Stimulated activated CD4-positive, alpha-beta T cell treated with anti-CD3 and anti-CD28 coated beads, Interleukin-4, amount 100 ng/mL, for 4 hours (primary cell): ENCODE measurements at regions not wholly inside any gene's neighbourhood (a gene's known extent, or its start where the extent isn't known, plus 50 kb on each side); places are given as distances from the start of the nearest gene placed in this dataset.

ENCODE experiments used
- DNase-seq, 2 experiments: peaks; one replicate each; pipeline ENCODE4 v3.0.0-alpha.2; 2020

DNA sequence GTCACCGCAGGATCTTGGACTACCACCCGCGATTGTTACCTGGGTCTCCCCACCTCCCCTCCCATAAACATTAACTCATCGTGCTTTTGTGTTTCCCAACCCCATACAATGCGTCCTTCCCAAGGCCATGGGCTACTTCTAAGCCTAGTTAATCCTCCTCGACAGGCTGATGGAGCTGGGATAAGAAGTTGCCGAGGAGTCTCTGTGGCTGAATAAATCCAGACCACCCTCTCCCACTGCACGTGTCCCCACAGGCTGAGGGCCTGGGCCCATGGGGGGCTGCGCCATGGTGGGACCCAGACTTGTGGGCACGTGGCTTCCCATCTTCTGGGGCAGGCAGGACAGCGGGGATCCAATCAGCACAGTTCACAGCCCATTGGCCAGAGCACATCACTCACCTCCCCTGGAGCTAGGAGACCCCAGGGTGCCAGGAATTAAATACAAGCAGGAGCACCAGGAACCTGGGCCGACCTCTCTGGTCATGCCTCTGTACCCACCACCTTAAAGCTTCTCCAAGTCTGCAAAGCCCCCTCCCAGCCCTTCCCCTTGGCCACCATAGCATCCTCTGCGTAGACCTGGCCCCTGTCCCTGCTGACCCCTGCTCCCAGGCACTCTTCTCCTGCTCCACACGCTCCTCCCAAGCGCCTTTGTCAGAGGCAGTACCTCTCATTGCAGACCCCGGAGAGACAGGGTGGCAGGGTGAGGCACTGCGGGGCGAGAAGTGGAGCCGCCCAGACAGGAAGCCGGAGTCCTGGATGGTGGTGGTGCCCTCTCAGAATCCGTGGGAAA, 51.0 kb upstream of the ID2 start:
- DNase-seq, result no peak

- DNase-seq, result no peak
Observed at GRCh38 chr2:8631465-8632005, 50.3 kb upstream of the ID2 start.
